ENCODE measurements at regions not wholly inside any gene's neighbourhood (a gene's known extent, or its start where the extent isn't known, plus 50 kb on each side); places are given as distances from the start of the nearest gene placed in this dataset.

DNA sequence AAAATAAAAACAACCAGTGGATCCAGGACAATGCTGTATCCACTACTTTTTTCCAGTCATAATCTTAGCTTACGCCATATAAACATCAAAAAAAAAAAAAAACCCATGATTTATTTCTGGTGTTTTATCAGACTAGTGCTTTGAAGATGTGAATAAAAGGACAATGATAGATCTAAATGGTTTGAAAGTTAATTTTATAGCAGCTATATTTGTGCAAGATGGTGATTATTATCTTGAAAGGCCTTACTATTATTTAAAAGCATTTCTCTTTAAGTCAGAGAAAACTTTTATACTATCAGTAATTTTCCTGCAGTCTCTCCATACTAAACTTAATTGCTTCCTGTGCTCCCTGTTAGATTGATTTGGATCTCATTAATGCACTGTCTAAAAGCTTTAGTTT, 670.3 kb downstream of the TBL1XR1 start:
- TF ChIP-seq, protein P1, sequence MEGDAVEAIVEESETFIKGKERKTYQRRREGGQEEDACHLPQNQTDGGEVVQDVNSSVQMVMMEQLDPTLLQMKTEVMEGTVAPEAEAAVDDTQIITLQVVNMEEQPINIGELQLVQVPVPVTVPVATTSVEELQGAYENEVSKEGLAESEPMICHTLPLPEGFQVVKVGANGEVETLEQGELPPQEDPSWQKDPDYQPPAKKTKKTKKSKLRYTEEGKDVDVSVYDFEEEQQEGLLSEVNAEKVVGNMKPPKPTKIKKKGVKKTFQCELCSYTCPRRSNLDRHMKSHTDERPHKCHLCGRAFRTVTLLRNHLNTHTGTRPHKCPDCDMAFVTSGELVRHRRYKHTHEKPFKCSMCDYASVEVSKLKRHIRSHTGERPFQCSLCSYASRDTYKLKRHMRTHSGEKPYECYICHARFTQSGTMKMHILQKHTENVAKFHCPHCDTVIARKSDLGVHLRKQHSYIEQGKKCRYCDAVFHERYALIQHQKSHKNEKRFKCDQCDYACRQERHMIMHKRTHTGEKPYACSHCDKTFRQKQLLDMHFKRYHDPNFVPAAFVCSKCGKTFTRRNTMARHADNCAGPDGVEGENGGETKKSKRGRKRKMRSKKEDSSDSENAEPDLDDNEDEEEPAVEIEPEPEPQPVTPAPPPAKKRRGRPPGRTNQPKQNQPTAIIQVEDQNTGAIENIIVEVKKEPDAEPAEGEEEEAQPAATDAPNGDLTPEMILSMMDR (IDR thresholded peaks at IDR 0.05; ENCODE audit: insufficient read depth, low read length): no peak
- TF ChIP-seq, protein P2, sequence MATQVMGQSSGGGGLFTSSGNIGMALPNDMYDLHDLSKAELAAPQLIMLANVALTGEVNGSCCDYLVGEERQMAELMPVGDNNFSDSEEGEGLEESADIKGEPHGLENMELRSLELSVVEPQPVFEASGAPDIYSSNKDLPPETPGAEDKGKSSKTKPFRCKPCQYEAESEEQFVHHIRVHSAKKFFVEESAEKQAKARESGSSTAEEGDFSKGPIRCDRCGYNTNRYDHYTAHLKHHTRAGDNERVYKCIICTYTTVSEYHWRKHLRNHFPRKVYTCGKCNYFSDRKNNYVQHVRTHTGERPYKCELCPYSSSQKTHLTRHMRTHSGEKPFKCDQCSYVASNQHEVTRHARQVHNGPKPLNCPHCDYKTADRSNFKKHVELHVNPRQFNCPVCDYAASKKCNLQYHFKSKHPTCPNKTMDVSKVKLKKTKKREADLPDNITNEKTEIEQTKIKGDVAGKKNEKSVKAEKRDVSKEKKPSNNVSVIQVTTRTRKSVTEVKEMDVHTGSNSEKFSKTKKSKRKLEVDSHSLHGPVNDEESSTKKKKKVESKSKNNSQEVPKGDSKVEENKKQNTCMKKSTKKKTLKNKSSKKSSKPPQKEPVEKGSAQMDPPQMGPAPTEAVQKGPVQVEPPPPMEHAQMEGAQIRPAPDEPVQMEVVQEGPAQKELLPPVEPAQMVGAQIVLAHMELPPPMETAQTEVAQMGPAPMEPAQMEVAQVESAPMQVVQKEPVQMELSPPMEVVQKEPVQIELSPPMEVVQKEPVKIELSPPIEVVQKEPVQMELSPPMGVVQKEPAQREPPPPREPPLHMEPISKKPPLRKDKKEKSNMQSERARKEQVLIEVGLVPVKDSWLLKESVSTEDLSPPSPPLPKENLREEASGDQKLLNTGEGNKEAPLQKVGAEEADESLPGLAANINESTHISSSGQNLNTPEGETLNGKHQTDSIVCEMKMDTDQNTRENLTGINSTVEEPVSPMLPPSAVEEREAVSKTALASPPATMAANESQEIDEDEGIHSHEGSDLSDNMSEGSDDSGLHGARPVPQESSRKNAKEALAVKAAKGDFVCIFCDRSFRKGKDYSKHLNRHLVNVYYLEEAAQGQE (IDR thresholded peaks at IDR 0.05; ENCODE audit: insufficient replicate concordance, low read depth): no peak
- no peak for TF ChIP-seq POLR2AphosphoS5 (IDR thresholded peaks at IDR 0.05; ENCODE audit: low read depth)
